H9 (cell line): ENCODE measurements at regions not wholly inside any gene's neighbourhood (a gene's known extent, or its start where the extent isn't known, plus 50 kb on each side); places are given as distances from the start of the nearest gene placed in this dataset.

Experiments
- DNase-seq: peaks from one replicate; pipeline ENCODE4 v3.0.0-alpha.2; 2017
- H2AFZ ChIP-seq: one replicate; pipeline ENCODE4 v1.6.1; 2013; ENCODE audit warnings: mild to moderate bottlenecking, low read length, control low read depth, moderate library complexity
- H2AK5ac ChIP-seq: 2 replicates; pipeline ENCODE4 v1.6.1; 2013; ENCODE audit warnings: low read length, control low read depth, mixed read lengths; ENCODE audit not compliant: insufficient read length
- H2BK120ac ChIP-seq: one replicate; pipeline ENCODE4 v1.6.1; 2013; ENCODE audit warnings: low read depth, mild to moderate bottlenecking, low read length, control low read depth, inconsistent platforms; ENCODE audit not compliant: poor library complexity, severe bottlenecking
- H2BK12ac ChIP-seq: 2 replicates; pipeline ENCODE4 v1.6.1; 2013; ENCODE audit warnings: low read length, control low read depth, mixed read lengths, low read depth; ENCODE audit not compliant: insufficient read length
- H2BK15ac ChIP-seq: 2 replicates; pipeline ENCODE4 v1.6.1; 2013; ENCODE audit warnings: low read depth, low read length, control low read depth
- H2BK20ac ChIP-seq: one replicate; pipeline ENCODE4 v1.6.1; 2013; ENCODE audit warnings: low read depth, mild to moderate bottlenecking, low read length, control low read depth, inconsistent platforms; ENCODE audit not compliant: poor library complexity, severe bottlenecking
- H2BK5ac ChIP-seq: 2 replicates; pipeline ENCODE4 v1.6.1; 2013; ENCODE audit warnings: low read length, control low read depth, mixed read lengths; ENCODE audit not compliant: insufficient read length
- H3K14ac ChIP-seq: 2 replicates; pipeline ENCODE4 v1.6.1; 2013; ENCODE audit warnings: low read length, control low read depth; ENCODE audit not compliant: insufficient read depth
- H3K18ac ChIP-seq: 2 replicates; pipeline ENCODE4 v1.6.1; 2013; ENCODE audit warnings: low read depth, mild to moderate bottlenecking, mixed read lengths, low read length, control low read depth; ENCODE audit not compliant: insufficient read length
- H3K23ac ChIP-seq: 2 replicates; pipeline ENCODE4 v1.6.1; 2013; ENCODE audit warnings: low read length, control low read depth, mixed read lengths, low read depth; ENCODE audit not compliant: insufficient read length
- H3K23me2 ChIP-seq: 2 replicates; pipeline ENCODE4 v1.6.1; 2013; ENCODE audit warnings: low read depth, mild to moderate bottlenecking, mixed read lengths, low read length, control low read depth; ENCODE audit not compliant: insufficient read length, poor library complexity, severe bottlenecking
- H3K27ac ChIP-seq: 2 replicates; pipeline ENCODE4 v1.5.1; 2013; ENCODE audit warnings: low read length, control low read depth, mixed read lengths, low read depth; ENCODE audit not compliant: insufficient read length
- H3K27me3 ChIP-seq: 2 replicates; pipeline ENCODE4 v1.6.1; 2013; ENCODE audit warnings: low read length, control low read depth, inconsistent platforms; ENCODE audit not compliant: insufficient read depth
- H3K4ac ChIP-seq: 2 replicates; pipeline ENCODE4 v1.6.1; 2013; ENCODE audit warnings: low read depth, mild to moderate bottlenecking, control low read depth, inconsistent platforms, low read length, moderate library complexity
- H3K4me1 ChIP-seq: 2 replicates; pipeline ENCODE4 v1.6.1; 2013; ENCODE audit warnings: low read length, control low read depth, inconsistent platforms; ENCODE audit not compliant: insufficient read depth
- H3K4me2 ChIP-seq: 2 replicates; pipeline ENCODE4 v1.6.1; 2013; ENCODE audit warnings: low read length, control low read depth, mixed read lengths; ENCODE audit not compliant: insufficient read length, insufficient read depth
- H3K56ac ChIP-seq: 2 replicates; pipeline ENCODE4 v1.6.1; 2013; ENCODE audit warnings: low read depth, mild to moderate bottlenecking, mixed read lengths, low read length, control low read depth; ENCODE audit not compliant: insufficient read length
- H3K79me1 ChIP-seq: 2 replicates; pipeline ENCODE4 v1.6.1; 2013; ENCODE audit warnings: low read depth, mild to moderate bottlenecking, moderate library complexity, low read length, control low read depth, inconsistent platforms; ENCODE audit not compliant: insufficient read depth, poor library complexity, severe bottlenecking
- H3K79me2 ChIP-seq: 2 replicates; pipeline ENCODE4 v1.6.1; 2013; ENCODE audit warnings: low read length, control low read depth, inconsistent platforms; ENCODE audit not compliant: insufficient read depth
- H3K9ac ChIP-seq: 2 replicates; pipeline ENCODE4 v1.6.1; 2013; ENCODE audit warnings: low read length, control low read depth, mixed read lengths; ENCODE audit not compliant: insufficient read length; ENCODE audit errors: extremely low read depth
- H3K9me3 ChIP-seq: one replicate; pipeline ENCODE4 v1.6.1; 2013; ENCODE audit warnings: low read depth, low read length, inconsistent platforms; ENCODE audit not compliant: control insufficient read depth
- H3T11ph ChIP-seq: one replicate; pipeline ENCODE4 v1.6.1; 2013; ENCODE audit warnings: mild to moderate bottlenecking, low read length, control low read depth, inconsistent platforms
- H4K20me1 ChIP-seq: one replicate; pipeline ENCODE4 v1.6.1; 2013; ENCODE audit not compliant: control insufficient read depth, insufficient read length, insufficient read depth
- H4K5ac ChIP-seq: 2 replicates; pipeline ENCODE4 v1.6.1; 2013; ENCODE audit warnings: low read depth, mild to moderate bottlenecking, mixed read lengths, low read length, control low read depth; ENCODE audit not compliant: insufficient read length
- H4K8ac ChIP-seq: replicated peaks from 2 replicates; pipeline ENCODE4 v1.6.1; 2013; ENCODE audit warnings: low read length, control low read depth, mixed read lengths, low read depth; ENCODE audit not compliant: insufficient read length
- H4K91ac ChIP-seq: 2 replicates; pipeline ENCODE4 v1.6.1; 2013; ENCODE audit warnings: low read depth, mild to moderate bottlenecking, moderate library complexity, mixed read lengths, low read length, control low read depth; ENCODE audit not compliant: insufficient read length
- H3K27ac Mint-ChIP-seq, 3 experiments: 2 replicates in 2 of 3; 3 replicates in 1 of 3; pipeline ENCODE4 v1.8.0; 2020 to 2021; ENCODE audit warnings: mixed read lengths in 3 of 3, mild to moderate bottlenecking in 1 of 3, moderate library complexity in 1 of 3
- H3K27me3 Mint-ChIP-seq: 2 replicates; pipeline ENCODE4 v1.8.0; 2021; ENCODE audit warnings: low read depth, mild to moderate bottlenecking, moderate library complexity, mixed read lengths
- H3K36me3 Mint-ChIP-seq, 3 experiments: 2 replicates in 2 of 3; 3 replicates in 1 of 3; pipeline ENCODE4 v1.8.0; 2020 to 2021; ENCODE audit warnings: low read depth in 3 of 3, mixed read lengths in 3 of 3; ENCODE audit not compliant: insufficient read depth in 1 of 3
- H3K4me1 Mint-ChIP-seq, 2 experiments: 2 replicates each; pipeline ENCODE4 v1.8.0; 2020; ENCODE audit warnings: mixed read lengths in 2 of 2
- H3K4me3 Mint-ChIP-seq, 2 experiments: 2 replicates in 1 of 2; 3 replicates in 1 of 2; pipeline ENCODE4 v1.8.0; 2020 to 2021; ENCODE audit warnings: mild to moderate bottlenecking in 2 of 2, mixed read lengths in 2 of 2, moderate library complexity in 1 of 2
- H3K9me3 Mint-ChIP-seq, 2 experiments: 2 replicates in 1 of 2; 3 replicates in 1 of 2; pipeline ENCODE4 v1.8.0; 2020; ENCODE audit warnings: mild to moderate bottlenecking in 2 of 2, mixed read lengths in 2 of 2, moderate library complexity in 1 of 2
- WGBS: extraction: QIAGEN DNeasy Blood & Tissue Kit; methylation state at CpG from one replicate; pipeline ENCODE4 v1.1.7; 2013; ENCODE audit warnings: missing lambda C conversion rate, low lambda C conversion rate, mixed read lengths; ENCODE audit not compliant: insufficient read length; ENCODE audit errors: extremely low coverage; 5-methylcytosine and 5-hydroxymethylcytosine counted together
- TF ChIP-seq, protein P1 (sequence below): fragments of 200-600 bp; sonication (generic); conservative IDR thresholded peaks from 3 replicates; pipeline ENCODE4 v1.8.0; 2021; ENCODE audit warnings: antibody characterized with exemption, mild to moderate bottlenecking

DNA sequence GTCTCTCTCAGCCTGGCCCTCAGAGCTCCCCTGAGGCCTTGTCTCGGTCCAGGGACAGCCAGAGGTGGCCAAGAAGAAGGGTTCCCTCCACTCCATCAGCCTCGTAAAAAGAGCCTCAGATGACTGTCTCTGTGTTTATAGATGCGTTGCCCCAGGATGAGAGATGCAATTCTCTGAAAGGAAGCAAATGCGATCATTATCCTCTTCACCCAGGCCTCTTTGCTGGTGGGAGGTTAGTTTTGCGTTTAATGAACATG is 90.4 kb downstream of the YTHDF1 start:
- Histone ChIP-seq H3K18ac (no peak overlapping the region), H3K79me1 (no peaks in the 10 kb centered on the region), H3K9ac (no peak overlapping the region), H3K27ac (no peak overlapping the region), H2AK5ac (no peak overlapping the region), H2BK5ac (no peak overlapping the region), H4K8ac (no peak overlapping the region), H3K23ac (no peak overlapping the region), H2BK12ac (no peak overlapping the region), H3K4me1 (peaks cover 3% of the 10 kb centered on the region; the same call in 1 of the 2 replicates), H4K20me1 (no peaks in the 10 kb centered on the region), H3K14ac (no peak overlapping the region), H2BK120ac (no peak overlapping the region), H3K9me3 (no peaks in the 10 kb centered on the region), H3K79me2 (no peaks in the 10 kb centered on the region), H3K23me2 (no peaks in the 10 kb centered on the region), H3K27me3 (no peaks in the 10 kb centered on the region), H4K91ac (no peak overlapping the region), H3K4me2 (no peak overlapping the region), H3K56ac (no peak overlapping the region), H2AFZ (no peak overlapping the region), H3K4ac (no peak overlapping the region), H2BK15ac (no peak overlapping the region), H2BK20ac (no peak overlapping the region), H4K5ac (no peak overlapping the region), H3T11ph (no peak overlapping the region)
- Mint-ChIP-seq H3K36me3 (no peaks in the 10 kb centered on the region), H3K27me3 (peaks cover 18% of the 10 kb centered on the region), H3K4me3 (no peak overlapping the region), H3K27ac (peak overlapping the region in 1 of 3 experiments; percentile 31; a peak in 2 of 7 replicates), H3K9me3 (no peaks in the 10 kb centered on the region), H3K4me1 (peaks cover 16 to 24% of the 10 kb centered on the region in 2 experiments)
- no CpG with 5 or more reads among the region's 5 CpGs for WGBS
- TF ChIP-seq, protein P1, sequence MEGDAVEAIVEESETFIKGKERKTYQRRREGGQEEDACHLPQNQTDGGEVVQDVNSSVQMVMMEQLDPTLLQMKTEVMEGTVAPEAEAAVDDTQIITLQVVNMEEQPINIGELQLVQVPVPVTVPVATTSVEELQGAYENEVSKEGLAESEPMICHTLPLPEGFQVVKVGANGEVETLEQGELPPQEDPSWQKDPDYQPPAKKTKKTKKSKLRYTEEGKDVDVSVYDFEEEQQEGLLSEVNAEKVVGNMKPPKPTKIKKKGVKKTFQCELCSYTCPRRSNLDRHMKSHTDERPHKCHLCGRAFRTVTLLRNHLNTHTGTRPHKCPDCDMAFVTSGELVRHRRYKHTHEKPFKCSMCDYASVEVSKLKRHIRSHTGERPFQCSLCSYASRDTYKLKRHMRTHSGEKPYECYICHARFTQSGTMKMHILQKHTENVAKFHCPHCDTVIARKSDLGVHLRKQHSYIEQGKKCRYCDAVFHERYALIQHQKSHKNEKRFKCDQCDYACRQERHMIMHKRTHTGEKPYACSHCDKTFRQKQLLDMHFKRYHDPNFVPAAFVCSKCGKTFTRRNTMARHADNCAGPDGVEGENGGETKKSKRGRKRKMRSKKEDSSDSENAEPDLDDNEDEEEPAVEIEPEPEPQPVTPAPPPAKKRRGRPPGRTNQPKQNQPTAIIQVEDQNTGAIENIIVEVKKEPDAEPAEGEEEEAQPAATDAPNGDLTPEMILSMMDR, result no peak
- DNase-seq, result no peak
